Medulla oblongata (tissue), 1 donor: ENCODE measurements at regions not wholly inside any gene's neighbourhood (a gene's known extent, or its start where the extent isn't known, plus 50 kb on each side); places are given as distances from the start of the nearest gene placed in this dataset.
A peak's percentile ranks its signal among the peaks of the same experiment; 100 is the strongest.
"Not testable (repeated sequence)": the region's sequence is repeated elsewhere in the genome, so short reads cannot be mapped to it uniquely, and the experiment has no call there.

Experiments
- DNase-seq: peaks from one replicate; pipeline ENCODE4 v3.0.0-alpha.2; 2015; ENCODE audit errors: extremely low spot score

DNA sequence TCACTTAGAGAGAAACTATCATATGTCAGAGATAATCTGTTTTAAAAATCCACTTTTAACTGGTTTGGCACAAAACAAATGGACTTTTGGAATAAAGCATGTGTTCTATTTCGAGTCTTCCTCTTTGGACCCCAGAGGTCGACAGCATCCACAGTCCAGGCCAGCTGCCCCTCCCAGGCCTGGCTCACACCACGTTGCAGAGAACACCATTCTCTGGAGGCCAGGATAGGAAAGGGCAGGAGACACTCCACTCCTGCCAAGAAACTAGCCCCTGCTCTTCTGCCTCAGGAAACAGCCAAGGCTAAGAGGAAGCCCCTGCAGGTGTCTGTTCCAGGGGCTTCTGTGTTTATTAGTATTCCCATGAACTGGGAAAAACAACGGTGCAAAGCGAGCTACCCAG lies 456.6 kb upstream of the ID2 start:
- no peak for DNase-seq

DNA sequence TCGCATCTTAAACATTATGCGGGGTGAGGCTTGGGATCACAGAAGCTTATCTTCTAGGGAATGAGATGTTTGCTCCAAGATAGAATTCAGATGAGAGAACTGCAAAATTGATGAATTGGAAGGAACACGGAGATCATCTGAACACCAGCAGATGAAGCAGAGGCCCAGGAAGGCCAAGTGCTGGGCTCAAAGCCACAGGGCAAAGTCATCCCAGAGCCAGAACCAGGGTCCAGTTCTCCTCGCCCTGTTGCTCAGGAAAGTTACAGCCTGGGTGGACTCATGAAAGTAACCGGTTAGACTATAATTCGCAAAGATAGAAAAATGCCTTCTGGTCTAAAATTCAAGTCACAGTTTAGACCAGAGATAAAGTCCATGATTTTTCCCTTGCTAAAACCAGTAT lies 456.1 kb upstream of the ID2 start:
- DNase-seq, result no peak

GRCh38 chr2:8229546-8229986 lies 452.3 kb upstream of the ID2 start:
- peak; percentile 58 for DNase-seq

DNA sequence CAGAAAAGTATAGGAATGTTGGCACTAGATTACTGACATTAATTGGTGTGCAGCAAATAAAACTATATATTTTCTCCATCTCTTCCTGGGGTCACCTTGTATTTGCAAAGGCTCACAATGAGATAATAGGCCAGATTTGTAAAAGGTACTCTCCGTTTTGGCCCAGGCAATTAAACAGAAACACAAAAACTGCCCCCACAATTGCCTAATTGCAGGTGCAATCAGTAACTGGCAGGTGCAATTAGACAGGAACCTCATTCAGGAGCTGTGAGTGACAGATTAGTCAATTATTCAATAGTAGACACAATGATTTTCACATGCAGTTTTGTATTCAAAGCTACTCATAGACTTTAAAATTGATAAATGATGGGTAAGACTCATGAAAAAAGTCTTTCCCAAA lies 451.4 kb upstream of the ID2 start:
- no peak for DNase-seq

- DNase-seq, result no peak
These were observed 450.0 kb upstream of the ID2 start for GRCh38 chr2:8231902-8232301.

GRCh38 chr2:8232871-8233270 lies 449.0 kb upstream of the ID2 start:
- DNase-seq, result no peak

- no peak for DNase-seq
These were observed 447.6 kb upstream of the ID2 start for GRCh38 chr2:8234253-8234652.

- DNase-seq, result no peak
These were observed 447.0 kb upstream of the ID2 start for GRCh38 chr2:8234757-8235374.

DNA sequence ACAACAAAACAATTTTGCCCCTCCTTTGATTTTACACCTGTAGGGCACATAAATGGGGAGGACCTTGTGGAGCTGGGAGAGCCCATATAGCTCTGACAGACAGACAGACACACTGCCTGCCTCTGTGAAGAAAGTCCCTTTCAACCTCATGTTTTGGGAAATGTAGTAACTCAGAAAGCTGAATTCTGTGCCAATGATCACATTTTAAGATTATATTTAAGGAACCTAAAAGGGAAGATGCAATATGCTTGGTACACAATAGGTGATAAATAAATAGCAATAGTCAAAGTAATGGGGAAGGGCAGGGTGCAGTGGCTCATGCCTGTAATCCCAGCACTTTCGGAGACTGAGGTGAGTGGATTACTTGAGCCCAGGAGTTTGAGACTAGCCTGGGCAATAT lies 446.4 kb upstream of the ID2 start:
- DNase-seq, result no peak

DNA sequence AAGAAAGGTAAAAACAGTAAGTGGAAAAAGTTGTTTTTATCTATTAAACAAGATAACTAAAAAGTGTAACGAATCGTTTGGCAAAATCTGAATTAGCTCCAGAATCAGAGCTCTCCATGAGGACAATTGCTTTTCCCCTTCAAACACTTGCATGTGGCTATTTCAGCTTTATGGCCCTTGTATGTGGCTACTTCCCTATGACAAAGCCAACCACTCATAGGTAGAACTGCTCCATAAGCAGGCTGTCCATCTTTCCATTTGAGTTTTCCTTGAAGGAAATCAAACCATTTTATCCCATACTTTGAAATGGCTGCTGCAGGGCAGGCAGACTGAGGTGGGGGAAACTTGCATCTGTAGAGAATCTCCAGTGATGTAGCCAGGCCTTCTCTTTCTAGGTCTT lies 445.5 kb upstream of the ID2 start:
- DNase-seq, result no peak

DNA sequence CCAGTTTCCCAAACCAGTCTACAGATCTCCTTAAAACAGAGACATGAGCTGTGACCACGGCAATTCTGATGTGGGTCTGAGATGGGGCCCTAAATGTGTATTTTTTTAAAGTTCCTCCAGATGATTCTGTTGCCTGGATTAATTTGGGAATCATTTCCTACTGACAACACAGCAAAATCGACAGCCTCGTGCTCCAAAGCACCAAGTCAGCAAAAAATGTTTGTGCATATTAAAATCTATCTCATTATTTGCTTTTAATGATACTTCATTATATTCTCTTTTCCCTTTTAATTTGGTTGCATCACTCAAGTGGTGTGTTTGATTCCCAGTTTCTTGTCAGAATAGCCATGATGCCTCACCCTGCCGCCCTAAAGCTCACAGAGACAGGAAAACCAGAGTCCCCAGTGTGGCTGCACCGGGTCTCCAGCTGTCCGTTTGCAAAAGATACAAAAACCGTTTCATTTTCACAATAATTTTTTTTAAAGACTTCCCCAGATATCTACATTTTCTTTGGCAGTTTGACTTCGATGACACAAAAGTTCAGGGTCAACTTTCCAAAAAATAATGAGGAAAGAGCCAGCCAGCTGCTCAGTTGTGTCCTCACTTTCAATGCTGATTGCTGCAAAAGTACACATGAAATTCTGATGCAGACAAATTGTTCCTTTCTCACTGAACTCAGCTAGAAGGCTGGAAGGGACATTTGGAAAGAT lies 443.2 kb upstream of the ID2 start:
- no peak for DNase-seq

- DNase-seq, result peak; percentile 69
These were observed 442.2 kb upstream of the ID2 start for GRCh38 chr2:8239531-8240088.

- DNase-seq, result no peak
These were observed 440.5 kb upstream of the ID2 start for GRCh38 chr2:8241317-8241716.

DNA sequence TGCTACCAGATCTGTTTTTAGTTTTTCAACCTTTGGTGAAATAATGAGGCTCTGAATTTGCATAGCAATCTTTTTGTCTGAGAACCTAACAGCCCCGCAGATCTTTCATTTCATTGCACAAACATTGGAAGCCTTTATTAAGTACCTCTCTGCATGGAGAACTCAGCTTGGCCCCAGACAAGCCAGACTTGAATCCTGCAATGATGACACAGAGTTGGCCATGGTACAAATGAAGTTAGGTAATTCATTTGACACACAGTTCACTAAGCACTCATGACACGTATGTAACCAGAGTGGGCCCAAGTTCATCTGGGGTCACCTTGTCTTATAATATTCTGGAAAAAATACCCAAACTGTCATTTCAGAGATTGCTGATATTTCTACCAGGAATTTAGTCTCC lies 439.1 kb upstream of the ID2 start:
- no peak for DNase-seq

GRCh38 chr2:8243748-8244400 lies 438.0 kb upstream of the ID2 start:
- no peak for DNase-seq

- DNase-seq, result peak; percentile 49
These were observed 437.2 kb upstream of the ID2 start for GRCh38 chr2:8244639-8245038.

- DNase-seq, result no peak
These were observed 435.7 kb upstream of the ID2 start for GRCh38 chr2:8246137-8246536.

GRCh38 chr2:8247905-8248622 lies 433.8 kb upstream of the ID2 start:
- DNase-seq, result no peak

DNA sequence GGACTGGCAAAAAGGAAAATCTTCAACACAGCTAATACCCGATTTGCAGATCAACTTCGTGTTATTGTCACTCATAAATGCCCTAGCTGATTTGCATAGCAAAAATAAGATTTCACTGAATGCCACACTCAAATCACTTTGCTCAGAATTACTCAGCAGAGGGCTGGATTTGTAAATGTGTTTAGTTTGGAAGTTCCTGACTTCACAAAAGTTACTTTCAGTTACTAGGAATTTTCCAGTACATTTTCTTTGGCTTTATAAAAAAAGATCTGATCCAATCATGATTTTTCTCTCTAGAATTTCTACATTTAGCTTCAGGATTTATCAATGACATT lies 433.3 kb upstream of the ID2 start:
- no peak for DNase-seq

DNA sequence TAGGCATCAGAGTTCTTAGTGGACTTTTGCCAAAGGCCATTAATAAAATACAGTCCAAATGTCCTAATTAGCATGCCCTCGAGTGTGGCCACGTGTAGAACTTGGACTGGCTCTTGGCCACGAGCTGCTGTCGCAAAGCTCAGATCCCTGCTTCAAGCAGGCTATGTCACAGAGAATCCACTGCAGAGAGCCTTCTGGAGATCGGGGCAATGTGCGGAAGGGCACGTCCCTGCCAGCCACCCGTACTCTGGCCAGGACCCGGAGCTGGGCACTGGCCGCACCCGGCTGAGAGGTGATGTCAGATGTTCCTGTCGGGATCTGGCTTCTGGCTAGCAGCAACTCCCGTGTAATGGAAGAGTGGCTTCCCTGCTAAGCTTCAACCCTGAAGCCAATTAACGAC lies 432.7 kb upstream of the ID2 start:
- DNase-seq, result peak; percentile 54

DNA sequence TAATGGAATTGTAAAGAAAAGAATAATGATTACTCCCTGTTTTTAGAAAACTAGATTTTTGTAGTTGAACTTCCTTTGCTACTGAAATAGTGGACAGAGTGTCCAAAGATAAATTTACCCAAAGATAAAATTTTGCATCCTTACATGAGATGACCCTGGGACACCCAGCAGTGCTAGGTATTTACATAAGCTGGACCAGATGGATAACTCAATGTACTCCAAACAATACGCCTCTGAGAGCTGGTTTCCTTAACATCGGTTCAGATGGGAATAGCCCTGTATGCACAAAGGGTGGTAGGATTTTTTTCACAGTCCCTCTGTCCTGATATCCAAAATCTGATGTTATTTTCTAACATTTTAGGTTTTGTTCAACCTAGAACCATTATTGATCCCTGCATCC lies 432.1 kb upstream of the ID2 start:
- DNase-seq, result no peak

DNA sequence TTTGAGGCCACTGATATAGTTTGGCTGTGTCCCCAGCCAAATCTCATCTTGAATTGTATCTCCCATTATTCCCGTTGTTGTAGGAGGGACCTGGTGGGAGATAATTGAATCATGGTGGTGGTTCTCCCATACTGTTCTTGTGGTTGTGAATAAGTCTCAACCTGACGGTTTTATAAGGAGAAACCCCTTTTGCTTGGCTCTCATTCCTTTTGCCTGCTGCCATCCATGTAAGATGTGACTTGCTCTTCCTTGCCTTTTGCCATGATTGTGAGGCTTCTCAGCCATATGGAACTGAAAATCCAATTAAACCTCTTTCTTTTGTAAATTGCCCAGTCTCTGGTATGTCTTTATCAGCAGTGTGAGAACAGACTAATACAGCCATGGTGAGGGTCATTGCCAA lies 431.6 kb upstream of the ID2 start:
- not testable (repeated sequence) for DNase-seq
